Left colon (tissue), 2 donors: ENCODE measurements at regions not wholly inside any gene's neighbourhood (a gene's known extent, or its start where the extent isn't known, plus 50 kb on each side); places are given as distances from the start of the nearest gene placed in this dataset.
"Not testable (repeated sequence)": the region's sequence is repeated elsewhere in the genome, so short reads cannot be mapped to it uniquely, and the experiment has no call there.

Experiments
- ATAC-seq: fragments of 200-7000 bp; cut with Tn5 transposase; one replicate; pipeline ENCODE4 v1.9.1; 2020; ENCODE audit warnings: mild to moderate bottlenecking, moderate library complexity
- DNase-seq, 2 donors: peaks; one replicate each; pipeline ENCODE4 v3.0.0-alpha.2; 2020
- intact Hi-C, 2 donors: fragments of 100-400 bp; cut with DNase I in 1 of 2; cut with micrococcal nuclease in 1 of 2; formaldehyde crosslinking; loops; one replicate each; pipeline versions ENCODE4 v1.11.2 to v1.14.0; 2022; cut with DNase I, micrococcal nuclease
- donor health status: DM: no; HTN: no; CAD: no.
- donor health status: DM: yes; HTN: yes; CAD: no.

DNA sequence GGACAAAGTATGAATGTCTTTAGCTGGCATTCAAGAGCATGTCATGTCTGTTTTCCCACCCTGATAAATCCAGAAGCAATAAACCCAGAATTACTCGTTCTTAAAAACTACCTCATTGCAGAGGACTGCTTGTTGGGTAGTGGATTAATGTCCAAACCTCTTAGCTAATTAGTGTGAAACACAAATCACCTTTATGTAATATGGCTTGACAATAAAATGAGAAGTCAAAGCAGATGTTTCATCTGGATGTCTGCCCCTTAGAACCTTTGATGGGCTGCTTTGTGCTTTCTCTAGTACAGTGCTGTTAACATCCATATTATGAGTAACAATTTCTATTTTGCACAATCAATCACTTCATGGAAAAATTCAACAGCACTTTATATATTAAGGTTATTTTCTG is 149.1 kb upstream of the TUT7 start:
- DNase-seq (no peak), ATAC-seq (no peak)
- intact Hi-C loops = no loop called here

GRCh38 chr9:86500667-86501435 is 146.6 kb upstream of the TUT7 start:
- intact Hi-C loops = no loop called here
- DNase-seq (no peak), ATAC-seq (no peak)

GRCh38 chr9:86500031-86500430 is 145.8 kb upstream of the TUT7 start:
- DNase-seq (no peak), ATAC-seq (no peak)
- intact Hi-C loops = no loop called here

DNA sequence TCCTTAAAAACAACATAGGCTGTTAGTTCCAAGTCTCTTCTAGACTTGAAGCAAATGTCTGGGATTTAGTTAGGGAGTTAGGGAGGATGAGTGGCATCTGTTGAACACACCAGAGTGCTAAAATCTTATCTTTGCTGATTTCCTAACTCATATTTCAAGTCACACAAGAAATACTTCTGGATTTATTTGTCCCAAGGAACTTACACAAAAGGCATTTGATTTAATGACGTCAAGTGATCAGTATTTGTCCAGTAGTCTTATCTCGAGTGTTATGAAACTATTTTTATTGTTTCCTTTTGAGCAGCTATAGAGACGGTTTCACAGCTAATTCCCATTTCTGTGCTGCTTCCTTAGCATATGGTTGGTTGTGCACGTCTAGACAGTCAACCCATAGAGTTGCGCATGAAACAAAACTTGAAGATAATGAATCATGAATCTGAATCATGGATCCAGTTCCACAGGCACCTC is 140.5 kb upstream of the TUT7 start:
- intact Hi-C loops = loop anchor here in 1 of 2 donors (5.0 kb wide), 1 partner anchor 443 kb away; no protein-coding TSS in a partner anchor
- no peak for DNase-seq

DNA sequence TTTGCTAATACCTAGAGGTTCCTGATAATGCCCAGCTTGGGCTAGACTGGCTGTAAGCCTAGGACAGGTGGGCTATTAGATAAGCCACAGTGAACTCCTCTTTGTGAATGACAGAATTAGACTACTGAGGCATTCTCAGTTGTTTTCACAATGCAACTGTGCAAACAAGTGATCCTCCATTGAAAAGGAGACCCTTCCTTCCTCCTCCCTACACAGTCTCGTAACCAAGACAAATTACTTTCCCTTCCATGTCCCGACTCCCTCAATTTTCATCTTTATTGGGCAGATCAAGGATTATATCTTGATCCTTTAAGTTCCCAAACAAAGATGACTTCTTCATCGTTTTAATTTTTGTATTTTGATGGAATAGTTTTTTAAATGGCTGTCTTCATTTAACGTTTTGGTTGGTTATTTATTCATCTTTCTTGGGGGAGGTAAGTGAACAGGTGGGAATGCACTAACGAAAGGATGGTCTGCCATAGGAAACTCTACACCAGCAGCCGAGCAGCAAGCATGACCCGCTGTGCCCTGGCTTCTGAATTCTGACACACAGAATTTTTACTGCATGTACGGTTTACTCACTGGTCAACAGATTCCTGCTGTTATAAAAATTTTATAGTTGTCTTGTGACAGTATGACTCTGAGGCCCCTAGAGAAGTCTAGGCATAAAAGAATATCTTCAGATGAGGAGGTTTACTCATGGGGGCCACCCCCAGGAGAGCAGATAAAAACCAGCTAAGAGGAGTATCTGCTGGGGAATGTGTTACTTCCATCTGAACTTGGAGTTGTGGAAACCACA is 137.5 kb upstream of the TUT7 start:
- ATAC-seq (no peak), DNase-seq (no peak)
- intact Hi-C loops = loop anchor here in 1 of 2 donors (5.0 kb wide), 1 partner anchor 446 kb away; no protein-coding TSS in a partner anchor

More for the DNA sequence above, 140.5 kb upstream of the TUT7 start:
- no peak for ATAC-seq

- no peak for ATAC-seq
- intact Hi-C loops = no loop called here
- no peak for DNase-seq
These were observed 134.6 kb upstream of the TUT7 start for GRCh38 chr9:86488794-86489193.

- ATAC-seq (no peak), DNase-seq (no peak)
- intact Hi-C loops = no loop called here
These were observed 134.1 kb upstream of the TUT7 start for GRCh38 chr9:86488345-86488744.

DNA sequence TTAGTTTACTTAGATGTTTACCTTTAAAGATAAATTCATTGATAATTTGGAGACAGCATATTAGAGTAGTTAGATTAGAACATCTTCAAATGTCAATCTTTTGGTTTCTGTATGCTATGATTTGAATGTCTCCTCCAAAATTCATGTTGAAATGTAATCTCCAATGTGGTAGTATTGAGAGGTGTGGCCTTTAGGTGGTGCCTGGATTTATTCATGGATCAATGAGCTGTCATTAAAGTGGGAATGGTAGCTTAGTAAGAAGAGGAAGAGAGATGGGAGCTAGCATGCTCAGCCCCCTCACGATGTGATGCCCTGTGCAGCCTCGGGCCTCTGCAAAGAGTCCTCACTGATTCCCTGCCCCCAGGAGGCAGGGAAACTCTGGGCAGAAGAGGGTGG is 133.6 kb upstream of the TUT7 start:
- DNase-seq (no peak), ATAC-seq (no peak)
- intact Hi-C loops = loop anchor here in 1 of 2 donors (2.0 kb wide), 1 partner anchor 837 kb away; no protein-coding TSS in a partner anchor

- ATAC-seq (no peak), DNase-seq (no peak)
- intact Hi-C loops = loop anchor here in 1 of 2 donors (2.0 kb wide), 1 partner anchor 838 kb away; no protein-coding TSS in a partner anchor
These were observed 133.0 kb upstream of the TUT7 start for GRCh38 chr9:86486891-86487837.

GRCh38 chr9:86485359-86485758 is 131.1 kb upstream of the TUT7 start:
- no peak for ATAC-seq

DNA sequence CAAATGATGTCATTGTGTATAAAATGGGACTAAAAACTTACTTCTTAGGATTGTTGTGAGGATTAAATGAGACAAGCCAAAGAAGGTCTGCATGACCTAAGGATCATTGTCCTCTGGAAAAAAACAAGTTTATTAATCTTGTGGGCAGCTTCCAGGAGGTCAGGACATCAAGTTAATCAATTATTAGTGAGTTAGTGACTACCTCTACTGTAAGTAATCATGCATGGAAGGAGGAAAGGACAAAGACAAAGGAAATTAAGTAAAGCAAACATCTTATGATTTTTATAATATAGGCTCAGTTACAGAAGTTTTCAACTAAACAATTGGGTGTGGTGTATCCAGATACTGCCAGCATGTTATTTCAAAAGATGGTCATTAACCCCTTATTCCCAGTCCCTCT is 129.3 kb upstream of the TUT7 start:
- intact Hi-C loops = no loop called here
- DNase-seq = no peak
- ATAC-seq = no peak

More at GRCh38 chr9:86485359-86485758, 131.1 kb upstream of the TUT7 start:
- no peak for DNase-seq
- intact Hi-C loops = no loop called here

GRCh38 chr9:86481466-86481865 is 127.3 kb upstream of the TUT7 start:
- intact Hi-C loops = no loop called here
- ATAC-seq (no peak), DNase-seq (no peak)

DNA sequence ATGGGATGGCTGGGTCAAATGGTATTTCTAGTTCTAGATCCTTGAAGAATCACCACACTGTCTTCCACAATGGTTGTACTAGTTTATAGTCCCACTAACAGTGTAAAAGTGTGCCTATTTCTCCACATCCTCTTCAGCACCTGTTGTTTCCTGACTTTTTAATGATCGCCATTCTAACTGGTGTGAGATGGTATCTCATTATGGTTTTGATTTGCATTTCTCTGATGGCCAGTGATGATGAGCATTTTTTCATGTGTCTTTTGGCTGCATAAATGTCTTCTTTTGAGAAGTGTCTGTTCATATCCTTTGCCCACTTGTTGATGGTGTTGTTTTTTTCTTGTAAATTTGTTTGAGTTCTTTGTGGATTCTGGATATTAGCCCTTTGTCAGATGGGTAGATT is 121.0 kb upstream of the TUT7 start:
- DNase-seq, intact Hi-C loops, ATAC-seq: not testable (repeated sequence)

GRCh38 chr9:86471171-86471815 is 117.1 kb upstream of the TUT7 start:
- intact Hi-C loops = no loop called here
- DNase-seq (no peak), ATAC-seq (no peak)

- no peak for ATAC-seq
- DNase-seq = no peak
- intact Hi-C loops = no loop called here
These were observed 116.1 kb upstream of the TUT7 start for GRCh38 chr9:86470326-86470725.

DNA sequence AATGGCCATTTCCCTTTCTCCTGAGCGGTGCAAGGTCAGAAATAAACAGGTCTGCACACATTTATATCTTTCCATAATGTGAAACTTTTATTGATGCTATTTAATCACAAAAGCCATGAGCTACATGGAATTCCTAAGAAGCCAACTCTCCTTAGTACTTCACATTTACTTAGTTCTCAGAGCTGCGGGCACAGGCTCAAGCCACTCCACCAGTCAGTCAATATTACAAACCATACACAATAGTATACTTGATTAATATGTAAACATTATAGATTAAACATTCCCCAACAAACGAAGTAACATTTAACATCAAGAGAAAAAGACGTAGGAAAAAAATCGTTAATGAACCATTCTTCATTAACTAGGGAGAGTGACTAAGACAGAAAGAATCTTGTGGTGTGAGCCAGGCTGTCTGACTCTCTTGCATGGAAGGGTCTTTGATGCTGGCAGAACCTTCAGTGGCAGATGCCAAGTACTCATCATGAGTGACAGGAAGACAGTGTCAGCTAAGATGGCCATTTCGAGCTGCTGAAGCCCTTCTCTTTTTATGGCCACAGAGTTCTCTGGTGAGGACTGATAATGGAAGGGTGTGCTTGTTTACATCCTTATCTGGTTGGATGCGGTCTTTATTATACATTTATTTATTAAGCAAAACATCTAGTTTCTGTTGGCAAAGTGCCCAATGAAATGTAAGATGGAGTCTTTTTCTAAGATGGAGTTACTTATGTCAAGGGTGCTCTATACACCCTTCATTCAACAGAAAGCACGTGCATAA is 115.5 kb upstream of the TUT7 start:
- intact Hi-C loops = no loop called here
- DNase-seq (no peak), ATAC-seq (no peak)

DNA sequence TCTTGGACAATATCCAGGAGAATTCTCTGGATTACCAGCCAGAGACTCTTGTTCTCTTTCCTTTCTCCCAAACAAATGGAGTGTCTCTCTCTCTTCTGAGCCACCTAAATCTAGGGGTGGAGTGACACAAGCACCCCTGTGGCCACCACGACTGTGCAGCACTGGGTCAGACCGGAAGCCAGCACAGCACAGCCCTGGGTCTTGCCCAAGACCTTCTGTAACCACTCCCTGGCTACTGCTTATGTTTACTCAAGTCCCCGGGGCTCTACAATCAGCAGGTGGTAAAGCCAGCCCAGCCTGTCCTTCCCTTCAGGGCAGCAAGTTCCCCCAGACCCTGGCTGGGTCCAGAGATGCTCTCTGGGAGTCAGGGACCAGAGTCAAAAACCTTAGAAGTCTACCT is 110.0 kb upstream of the TUT7 start:
- ATAC-seq (no peak), DNase-seq (no peak)
- intact Hi-C loops = no loop called here
